GM19025 (cell line): ENCODE measurements at regions not wholly inside any gene's neighbourhood (a gene's known extent, or its start where the extent isn't known, plus 50 kb on each side); places are given as distances from the start of the nearest gene placed in this dataset.
"Not testable (repeated sequence)": the region's sequence is repeated elsewhere in the genome, so short reads cannot be mapped to it uniquely, and the experiment has no call there.

Source experiments
- ATAC-seq: cut with Tn5 transposase; IDR thresholded peaks from one replicate; pipeline ENCODE4 v1.9.1; 2021; ENCODE audit warnings: mild to moderate bottlenecking, low read depth, moderate library complexity; ENCODE audit not compliant: unreplicated experiment

DNA sequence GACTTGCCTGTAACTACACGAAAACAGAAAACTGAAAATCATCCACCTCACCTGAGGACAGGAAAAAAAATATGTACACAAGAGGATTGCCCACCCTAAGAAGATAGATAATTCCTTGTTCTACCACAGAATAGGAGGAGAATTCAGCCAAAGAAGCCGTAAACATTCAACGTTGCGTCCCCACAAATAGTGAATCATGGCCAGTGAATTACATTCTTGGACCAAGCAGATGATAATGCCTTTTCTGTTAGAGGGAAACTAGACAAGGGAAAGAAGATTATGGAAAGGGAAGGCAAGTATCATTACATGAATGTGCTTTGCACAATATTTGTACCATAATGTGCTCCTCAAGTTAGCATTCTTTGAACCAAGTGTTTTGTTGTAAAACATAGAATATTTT is 95.5 kb upstream of the C1QTNF7 start:
- no peak for ATAC-seq

DNA sequence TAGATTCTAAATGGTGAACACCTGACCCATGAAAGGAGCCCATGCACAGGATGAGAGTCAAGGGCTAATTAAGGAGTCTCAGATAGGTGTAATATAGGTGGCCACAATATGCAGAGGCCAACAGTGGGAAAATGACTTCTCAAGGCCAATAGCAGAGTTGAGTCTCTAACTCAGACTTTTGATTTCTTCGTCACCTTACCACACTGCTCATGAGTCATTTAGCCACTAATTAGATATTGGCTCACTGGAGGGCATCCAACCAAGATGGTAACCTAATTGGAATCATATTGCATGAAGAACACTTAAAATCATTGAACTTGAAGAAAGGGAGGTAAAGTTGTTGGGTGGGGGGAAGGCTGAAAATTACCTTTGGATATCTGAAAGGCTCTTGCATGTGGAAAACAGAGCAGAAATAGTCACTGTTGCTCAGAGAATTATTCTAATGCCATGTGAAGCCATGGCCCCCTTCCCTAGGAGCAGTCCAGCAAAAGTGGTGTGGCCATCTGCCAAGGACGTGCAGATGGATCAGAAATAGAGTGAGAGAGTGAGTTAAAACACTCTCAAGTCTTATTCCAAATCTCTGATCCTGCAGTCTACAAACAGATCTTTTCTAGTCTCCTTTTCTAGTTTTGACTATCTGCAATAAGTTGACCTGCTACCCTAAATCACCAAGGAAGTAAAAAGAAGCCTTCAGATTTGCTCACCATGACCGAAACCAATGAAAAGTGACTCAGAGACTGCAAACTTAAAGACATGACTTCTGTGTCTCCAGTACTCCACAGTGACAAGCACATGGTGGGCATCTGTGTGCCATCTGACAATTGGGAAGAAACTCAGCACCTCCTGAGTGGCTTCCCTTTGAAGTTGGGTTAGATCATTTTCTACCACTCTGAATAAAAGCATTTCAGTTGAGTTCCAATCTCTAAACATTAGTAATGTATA is 93.9 kb upstream of the C1QTNF7 start:
- no peak for ATAC-seq

DNA sequence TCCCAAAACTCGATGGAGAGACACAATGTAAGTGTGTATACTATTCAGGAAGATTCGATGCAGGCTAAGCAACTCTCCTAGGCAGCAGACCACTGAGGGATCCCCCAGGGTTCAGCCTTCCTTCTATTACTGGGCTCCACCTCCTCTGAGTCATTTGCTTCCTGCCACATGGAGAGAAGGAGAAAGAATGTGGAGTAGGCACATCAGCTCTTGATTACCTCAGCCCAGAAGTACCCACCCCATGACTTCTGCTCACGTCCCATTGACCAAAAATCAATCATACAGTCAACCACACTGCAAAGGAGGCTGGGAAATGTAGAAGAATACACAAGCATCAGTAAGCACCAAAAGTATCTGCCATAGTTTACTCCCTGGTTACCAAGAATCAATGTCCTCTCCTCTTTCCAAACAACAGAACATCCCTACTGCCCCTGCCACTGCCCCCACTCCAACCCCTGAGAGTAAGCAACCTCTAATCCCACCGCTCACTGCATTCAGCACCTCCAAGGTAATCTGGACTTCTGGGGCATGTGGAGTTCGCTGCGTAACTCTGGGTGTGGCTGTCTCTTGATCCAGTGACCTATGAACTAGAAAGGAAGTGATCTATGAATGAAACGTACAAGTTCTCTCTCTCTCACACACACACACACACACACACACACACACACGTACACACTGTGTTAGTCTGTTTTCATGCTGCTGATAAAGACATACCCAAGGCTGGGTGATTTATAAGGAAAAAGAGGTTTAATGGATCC is 91.2 kb upstream of the C1QTNF7 start:
- ATAC-seq = no peak

DNA sequence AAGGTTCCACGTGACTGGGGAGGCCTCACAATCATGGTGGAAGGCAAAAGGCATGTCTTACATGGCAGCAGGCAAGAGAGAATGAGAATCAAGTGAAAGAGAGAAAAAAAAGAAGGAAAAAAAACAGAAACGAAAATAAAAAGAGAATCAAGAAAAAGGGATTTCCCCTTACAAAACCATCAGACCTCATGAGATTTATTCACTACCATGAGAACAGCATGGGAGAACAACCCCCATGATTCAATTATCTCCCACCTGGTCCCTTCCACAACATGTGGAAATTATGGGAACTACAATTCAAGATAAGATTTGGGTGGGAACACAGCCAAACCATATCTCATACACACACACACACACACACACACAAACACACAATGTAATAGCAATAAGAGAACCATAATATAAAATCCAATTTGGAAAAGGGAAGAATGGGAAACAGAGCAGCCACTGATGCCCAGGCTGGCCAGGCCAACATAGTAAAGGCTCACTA is 90.6 kb upstream of the C1QTNF7 start:
- not testable (repeated sequence) for ATAC-seq

DNA sequence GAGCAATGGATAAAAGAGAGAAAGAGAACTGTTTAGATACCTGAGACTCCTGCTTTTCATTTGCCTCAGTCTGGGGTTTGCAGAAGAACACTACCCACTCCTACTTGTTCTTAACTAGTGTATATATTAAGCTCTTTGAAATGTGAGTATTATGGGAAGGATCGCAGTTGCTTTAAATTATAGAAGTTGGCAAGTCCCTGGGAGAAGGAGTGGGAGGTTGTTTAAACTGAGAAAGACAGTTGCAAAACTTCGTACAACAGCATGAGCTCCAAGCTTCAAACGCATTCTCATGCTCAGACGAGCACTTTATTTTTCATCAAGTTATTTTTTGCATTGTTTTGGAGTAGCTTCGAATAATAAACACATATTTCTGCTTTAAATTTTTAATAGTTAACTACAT is 88.1 kb upstream of the C1QTNF7 start:
- ATAC-seq = no peak

DNA sequence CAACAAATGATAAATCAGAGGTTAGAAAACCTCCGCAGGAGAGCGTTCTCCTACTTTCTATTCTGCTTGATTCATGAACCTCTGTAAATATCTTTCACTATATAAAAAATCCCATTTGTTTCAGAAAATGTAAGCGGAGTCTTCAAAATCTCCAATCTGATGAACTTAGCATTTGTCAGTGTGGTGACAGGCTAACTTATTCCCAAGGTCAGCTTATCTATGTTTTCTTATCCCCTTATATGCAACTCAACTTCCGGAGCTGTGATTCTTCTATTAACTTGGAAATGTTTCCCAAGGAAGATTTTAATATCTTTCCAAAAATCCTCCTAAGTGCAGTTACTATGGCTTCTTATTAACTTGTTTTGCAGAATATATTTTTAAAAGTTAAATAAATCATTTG is 87.5 kb upstream of the C1QTNF7 start:
- ATAC-seq = no peak

DNA sequence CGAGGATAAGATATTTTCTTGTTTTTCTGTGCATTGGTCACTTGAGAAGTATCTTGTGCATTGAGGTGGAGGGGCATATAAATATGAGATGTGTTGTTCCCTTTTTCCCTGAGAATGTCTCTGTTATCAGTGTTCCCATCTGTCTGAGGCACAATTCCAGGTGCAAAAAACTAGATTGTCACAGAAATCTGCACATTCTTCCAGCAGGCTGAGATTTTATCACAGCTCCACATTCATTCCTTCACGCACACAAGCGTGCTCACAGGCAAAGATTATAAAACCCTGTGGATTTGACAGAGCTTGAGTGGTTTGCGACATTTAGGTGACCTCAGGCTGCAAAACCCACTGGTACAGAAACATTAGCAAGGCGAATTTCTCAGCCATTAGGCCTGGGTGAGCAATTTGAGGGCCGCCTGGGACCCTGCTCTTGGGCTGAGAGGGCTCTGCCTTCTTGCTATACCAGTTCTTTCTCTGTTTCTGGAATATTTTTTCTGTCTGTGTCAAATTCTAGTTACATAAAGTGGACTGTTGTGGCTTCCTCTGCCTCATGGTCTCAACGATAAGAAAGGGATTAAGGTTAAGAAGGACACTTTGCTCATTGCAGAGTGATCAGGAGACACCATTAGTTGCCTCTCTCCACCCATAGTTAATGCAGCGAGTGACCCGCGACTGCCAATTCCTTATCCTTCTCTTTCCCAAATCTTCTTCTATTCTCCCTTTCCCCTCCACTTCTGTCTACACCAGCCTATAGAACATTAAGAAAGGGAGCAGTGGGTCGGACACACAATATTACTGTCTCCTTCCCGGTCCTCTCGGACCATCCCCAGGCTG is 86.7 kb upstream of the C1QTNF7 start:
- no peak for ATAC-seq

DNA sequence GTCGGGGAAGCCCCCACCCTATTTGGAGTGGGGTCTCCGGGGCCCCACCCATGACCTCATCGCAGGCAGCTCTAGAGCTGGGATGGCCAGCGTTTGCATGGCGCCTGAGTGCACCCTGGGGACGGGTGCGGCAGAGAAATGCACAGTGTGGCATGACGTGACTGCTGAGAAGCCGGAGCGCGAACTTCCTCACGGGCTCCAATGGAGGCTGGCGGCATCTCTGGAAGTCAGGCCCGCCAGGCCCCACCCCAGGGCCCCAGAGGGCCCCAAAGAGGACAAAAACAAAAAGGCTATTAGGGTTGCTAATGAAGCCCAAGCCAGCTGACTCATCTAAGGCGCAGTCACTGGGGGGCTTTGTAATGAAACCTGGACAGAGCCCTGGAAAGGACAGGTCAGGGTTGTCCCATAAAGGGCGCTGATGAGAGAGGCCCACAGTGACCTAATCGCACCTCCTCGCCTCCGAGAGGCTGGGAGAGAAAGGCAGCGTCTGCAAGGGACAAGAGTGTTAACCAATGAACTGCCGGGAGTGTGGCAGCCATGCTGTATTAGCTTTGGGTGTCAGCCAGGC is 86.0 kb upstream of the C1QTNF7 start:
- no peak for ATAC-seq

DNA sequence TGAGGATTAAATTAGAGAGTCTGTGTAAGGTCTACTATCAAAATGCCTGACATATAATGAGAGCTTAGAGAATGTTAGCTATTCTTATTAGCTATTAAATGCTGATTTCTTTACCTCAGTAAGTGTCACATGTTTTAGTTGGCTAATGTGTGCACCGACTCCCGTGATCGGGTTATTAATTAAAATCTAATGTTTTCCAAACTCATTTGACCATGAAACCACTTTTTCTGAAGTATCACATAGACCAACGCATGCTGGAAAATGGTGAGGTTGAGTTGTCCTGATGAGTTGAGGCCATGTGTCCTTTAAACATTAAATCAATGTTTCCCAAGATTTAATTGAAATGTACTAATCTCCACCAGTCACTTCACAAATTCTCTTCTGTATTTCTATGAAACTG is 84.8 kb upstream of the C1QTNF7 start:
- no peak for ATAC-seq

DNA sequence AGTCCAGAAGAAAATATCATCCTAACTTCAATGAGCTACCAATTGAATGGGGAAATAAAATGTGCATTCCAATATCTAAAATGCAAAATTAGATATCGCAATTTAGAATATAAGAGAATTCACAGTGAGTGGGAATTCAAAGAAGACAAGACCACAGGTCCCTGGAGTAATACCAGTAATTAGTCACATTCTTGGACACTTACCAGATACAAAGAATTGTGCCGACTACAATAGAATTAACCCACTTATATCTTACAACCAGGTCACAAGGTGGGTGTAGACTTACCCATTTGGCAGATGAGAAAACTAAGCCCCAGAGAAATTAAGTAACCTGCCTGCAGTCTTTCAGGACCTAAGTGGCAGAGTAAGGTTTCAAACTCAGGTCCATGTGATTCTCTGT is 84.3 kb upstream of the C1QTNF7 start:
- no peak for ATAC-seq

DNA sequence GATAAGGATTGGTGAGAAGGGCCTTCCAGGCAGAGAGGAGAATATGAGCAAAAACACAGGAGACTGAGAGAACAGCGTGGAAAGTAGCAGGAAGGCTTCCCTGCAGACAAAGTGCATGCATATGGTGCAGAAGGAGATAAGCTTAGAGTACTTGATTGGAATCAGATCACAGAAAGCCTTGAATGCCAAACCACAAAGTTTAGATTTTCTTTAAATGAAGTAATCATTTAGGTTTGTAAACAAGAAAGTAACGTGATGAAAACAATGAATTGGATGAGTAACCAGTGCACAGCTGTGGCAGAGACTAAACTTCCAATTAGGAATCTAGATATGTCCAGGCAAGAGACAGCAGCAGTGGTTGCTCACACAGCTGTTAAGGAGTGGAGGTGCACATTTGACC is 83.8 kb upstream of the C1QTNF7 start:
- ATAC-seq = no peak

DNA sequence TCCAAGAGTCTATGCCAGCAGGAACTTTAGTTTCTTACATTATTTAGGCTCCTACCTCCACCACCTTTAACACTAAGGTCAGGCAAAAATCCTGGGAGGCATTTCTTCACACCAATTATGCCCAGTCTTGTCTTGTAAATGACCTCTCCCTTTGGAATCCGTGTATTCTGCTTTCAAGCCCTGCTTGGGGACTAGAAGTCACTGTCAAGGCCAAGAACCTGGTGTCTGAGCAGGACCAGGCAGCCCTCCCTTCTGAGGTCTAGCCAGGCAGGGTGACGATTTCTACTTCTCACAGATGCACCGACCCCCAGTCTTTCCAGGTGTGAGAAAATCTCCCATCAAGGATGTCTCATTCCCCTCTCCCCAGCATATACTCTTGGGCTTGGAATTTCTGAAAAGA is 82.7 kb upstream of the C1QTNF7 start:
- ATAC-seq = no peak

DNA sequence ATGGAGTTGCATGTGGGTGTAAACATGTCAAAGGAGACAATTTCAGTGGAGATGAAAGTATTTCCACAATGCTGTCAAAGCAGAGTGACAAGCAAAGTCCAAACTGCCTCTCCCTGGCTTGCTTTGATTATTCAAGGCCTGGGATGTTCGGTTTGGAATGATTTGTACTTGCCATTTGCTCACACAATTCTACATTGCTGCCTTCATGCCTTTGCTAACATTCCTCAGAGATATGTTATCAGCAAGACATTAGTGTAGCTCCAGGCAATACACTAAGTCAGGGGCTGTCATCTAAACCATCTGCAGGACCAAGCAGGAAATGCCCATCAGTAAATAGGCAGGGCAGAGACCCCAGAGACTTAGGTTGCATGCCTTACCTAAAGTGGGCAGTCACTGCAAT is 79.6 kb upstream of the C1QTNF7 start:
- ATAC-seq = no peak

DNA sequence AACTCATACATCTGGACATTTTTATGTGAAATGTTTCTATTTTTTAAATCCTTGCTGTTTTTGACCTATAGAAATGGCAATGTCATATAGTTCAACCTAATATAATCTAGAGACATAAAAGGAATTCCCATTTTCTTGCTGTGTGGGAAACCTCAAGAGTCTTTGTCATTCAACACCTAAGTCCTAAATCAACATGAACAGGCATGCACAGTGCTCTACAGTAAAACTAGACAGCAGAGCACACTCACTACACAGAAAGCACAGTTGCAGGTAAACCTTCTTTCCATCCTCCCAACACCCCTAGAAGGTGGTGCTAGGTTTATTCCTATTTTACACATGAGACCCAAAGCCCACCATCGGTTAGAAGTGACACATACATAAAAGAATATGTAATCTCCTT is 79.1 kb upstream of the C1QTNF7 start:
- no peak for ATAC-seq

DNA sequence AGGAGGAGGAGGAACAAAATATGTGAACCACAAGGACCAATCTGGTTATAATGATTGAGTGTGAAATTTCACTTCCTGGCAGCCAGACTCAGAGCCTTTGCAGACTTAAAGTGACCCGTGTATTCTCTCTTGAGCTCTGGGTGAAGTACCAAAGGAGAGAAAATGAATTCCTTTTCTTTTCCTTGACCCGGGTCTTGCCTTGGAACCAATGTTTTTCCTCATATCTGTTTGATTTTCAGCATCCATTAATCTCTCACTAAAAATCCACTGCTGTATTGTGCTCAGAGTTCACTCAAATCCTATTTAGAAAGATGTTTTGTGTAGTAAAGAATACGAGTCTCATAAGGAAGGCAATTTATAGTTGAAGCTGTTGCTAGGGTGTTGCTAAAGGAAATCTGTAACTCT is 78.3 kb upstream of the C1QTNF7 start:
- no peak for ATAC-seq

DNA sequence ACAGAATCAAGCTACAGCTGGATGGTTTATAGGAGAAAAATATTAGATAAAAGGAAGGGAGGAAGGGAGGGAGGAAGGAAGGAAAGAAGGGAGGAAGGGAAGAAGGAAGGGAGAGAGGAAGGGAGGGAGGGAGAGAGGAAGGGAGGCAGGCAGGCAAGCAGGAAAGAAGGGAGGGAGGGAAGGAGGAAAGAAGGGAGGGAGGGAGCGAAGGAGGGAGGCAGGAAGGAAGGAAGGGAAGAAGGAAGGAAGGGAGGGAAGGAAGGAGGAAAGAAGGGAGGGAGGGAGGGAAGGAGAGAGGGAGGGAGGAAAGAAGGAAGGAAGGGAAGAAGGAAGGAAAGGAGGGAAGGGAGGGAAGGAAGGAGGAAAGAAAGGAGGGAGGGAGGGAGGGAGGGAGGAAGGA is 77.9 kb upstream of the C1QTNF7 start:
- no peak for ATAC-seq

DNA sequence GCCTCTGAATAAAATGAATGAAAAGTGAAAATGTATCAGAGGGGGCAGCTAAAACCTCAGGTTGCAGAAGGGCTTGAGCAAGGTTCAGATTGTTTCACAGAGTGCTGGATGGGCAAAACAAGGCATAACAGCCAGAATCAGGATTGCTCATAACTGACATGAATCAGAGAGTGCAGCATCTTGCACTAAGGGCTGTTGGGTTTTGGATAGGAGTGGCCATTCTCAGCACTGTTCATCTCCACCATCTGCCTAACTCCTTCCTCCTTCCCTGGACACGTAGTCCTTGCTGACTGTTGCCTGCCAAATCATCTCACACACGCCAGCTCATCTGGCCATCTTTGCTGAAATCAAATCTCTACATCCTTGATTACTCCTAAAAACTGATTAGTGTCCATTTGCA is 75.3 kb upstream of the C1QTNF7 start:
- no peak for ATAC-seq

DNA sequence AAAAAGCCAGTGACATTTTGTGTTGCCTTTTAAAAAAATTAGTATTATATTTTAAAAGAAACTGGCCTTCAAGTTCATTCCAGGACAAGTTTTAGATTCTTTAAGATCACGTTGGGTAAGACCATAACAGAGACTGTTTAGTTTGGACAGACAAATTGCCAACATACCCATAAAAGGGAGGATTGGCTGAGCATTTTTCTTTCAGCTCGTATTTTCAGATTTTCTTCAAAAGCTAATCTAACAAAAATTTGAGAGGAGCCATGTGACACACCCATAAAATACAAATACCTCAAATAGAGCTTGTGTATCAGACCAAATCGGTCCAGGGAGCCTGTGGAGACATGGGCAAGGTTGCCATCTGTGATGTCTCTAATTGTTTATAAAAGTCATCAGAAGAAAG is 74.6 kb upstream of the C1QTNF7 start:
- ATAC-seq = no peak

DNA sequence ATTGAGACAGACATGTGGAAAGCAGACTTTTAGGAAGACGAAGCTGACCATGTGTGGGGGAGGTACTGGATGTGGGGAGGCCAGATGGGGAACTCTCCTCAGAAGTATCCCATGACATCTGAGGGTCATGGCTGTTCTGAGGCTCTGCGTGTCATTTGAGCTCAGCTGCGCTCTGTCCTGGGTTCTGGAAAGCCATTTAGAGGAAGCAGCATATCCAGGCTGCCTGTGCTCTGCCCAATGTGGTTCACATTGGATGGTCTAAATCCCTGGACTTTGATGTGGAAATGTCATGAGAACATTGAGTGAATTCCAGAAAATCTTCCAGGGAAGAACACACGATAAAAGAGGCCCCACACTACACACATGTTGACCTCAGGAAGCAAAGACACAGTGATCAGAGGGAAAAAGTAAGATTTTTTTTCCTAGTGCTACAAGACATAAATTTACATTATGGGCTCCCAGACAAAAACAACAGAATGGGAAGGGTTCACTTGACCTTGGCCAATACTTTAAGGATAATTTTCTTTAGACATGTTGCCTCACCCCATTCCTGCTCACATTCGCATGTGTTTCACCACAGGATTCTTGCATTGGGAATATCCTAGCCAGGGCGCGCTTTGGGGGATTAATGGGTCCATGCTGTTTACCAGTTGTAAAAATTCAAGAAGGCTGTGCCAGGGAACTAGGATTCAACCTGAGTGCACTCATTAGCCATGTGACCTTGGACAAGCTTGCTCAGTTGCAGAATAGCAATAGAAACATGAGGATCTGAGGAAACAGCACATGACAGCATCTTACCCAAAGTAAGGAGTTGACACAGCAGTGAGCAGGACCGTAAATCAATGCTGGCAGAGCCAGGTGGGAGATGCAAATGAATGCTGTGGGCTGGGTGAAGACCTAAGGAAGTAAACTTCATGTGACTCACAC is 73.2 kb upstream of the C1QTNF7 start:
- no peak for ATAC-seq
